Suprapubic skin (tissue), 3 donors: ENCODE measurements at regions not wholly inside any gene's neighbourhood (a gene's known extent, or its start where the extent isn't known, plus 50 kb on each side); places are given as distances from the start of the nearest gene placed in this dataset.

ENCODE experiments used
- POLR2A ChIP-seq, 2 donors: fragments of 450-650 bp; IDR thresholded peaks; one replicate each; pipeline ENCODE4 v1.6.1; 2017; ENCODE audit warnings: antibody characterized with exemption in 2 of 2, mild to moderate bottlenecking in 2 of 2, moderate library complexity in 2 of 2
- TF ChIP-seq, protein P1 (sequence below), 2 donors: fragments of 200-600 bp in 1 of 2; fragments of 450-650 bp in 1 of 2; sonication (generic) in 1 of 2; IDR thresholded peaks; one replicate each; pipeline ENCODE4 v1.5.1; 2016 to 2019; ENCODE audit warnings: antibody characterized with exemption in 2 of 2, mild to moderate bottlenecking in 1 of 2, moderate library complexity in 1 of 2

DNA sequence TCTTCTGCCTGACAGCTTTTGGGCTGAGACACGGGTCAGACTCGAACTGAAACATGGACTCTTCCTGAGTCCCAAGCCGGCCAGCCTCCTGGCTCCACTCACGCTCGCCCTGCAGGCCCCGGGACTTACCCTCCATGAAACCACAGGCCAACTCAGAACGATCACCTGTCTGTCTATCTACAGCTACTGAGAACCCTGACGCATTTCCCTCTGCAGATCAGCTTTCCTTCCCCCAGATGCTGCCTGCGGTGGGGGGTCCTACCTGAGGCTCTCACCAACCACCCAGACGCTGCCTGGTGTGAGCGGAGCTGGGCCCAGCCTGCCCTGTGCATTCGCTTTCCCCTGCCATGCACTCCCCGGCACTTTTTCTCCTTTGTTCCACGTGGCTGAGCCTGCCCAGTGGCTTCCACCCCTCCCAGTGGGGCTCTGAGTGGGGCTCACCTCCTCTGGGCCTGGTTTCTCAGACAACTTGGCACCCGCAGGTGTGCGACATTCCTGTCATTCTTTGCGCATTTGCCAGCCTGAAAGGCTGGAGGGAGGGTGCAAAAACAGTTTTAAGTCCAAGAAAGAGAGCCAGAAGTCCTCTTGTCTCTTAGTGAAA lies 60.2 kb downstream of the PLXNA1 start:
- no peak for TF ChIP-seq POLR2A (IDR thresholded peaks at IDR 0.05)
- TF ChIP-seq, protein P1, sequence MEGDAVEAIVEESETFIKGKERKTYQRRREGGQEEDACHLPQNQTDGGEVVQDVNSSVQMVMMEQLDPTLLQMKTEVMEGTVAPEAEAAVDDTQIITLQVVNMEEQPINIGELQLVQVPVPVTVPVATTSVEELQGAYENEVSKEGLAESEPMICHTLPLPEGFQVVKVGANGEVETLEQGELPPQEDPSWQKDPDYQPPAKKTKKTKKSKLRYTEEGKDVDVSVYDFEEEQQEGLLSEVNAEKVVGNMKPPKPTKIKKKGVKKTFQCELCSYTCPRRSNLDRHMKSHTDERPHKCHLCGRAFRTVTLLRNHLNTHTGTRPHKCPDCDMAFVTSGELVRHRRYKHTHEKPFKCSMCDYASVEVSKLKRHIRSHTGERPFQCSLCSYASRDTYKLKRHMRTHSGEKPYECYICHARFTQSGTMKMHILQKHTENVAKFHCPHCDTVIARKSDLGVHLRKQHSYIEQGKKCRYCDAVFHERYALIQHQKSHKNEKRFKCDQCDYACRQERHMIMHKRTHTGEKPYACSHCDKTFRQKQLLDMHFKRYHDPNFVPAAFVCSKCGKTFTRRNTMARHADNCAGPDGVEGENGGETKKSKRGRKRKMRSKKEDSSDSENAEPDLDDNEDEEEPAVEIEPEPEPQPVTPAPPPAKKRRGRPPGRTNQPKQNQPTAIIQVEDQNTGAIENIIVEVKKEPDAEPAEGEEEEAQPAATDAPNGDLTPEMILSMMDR (IDR thresholded peaks at IDR 0.05), result no peak
